ENCODE measurements at regions not wholly inside any gene's neighbourhood (a gene's known extent, or its start where the extent isn't known, plus 50 kb on each side); places are given as distances from the start of the nearest gene placed in this dataset.
"Not testable (repeated sequence)": the region's sequence is repeated elsewhere in the genome, so short reads cannot be mapped to it uniquely, and the experiment has no call there.

GRCh38 chrX:151042842-151043241, 59.7 kb downstream of the HMGB3 start:
- no peak overlapping the region for H3K27ac ChIP-seq
- no peak for TF ChIP-seq CTCF (conservative IDR thresholded peaks at IDR 0.05; ENCODE audit: low read depth)
- DNase-seq (ENCODE audit: low spot score), result no peak
- ChIA-PET CTCF (interaction anchor here (0.6 to 1.3 kb wide), 2 partner anchors 16 to 270 kb away, joined by 3 read pairs; no protein-coding TSS in a partner anchor), POLR2A (ENCODE audit: low non-redundant PET) (no interaction called here)

- CTCF ChIA-PET; H3K27ac ChIP-seq; POLR2A ChIA-PET (ENCODE audit: low non-redundant PET); DNase-seq (ENCODE audit: low spot score): not testable (repeated sequence)
Observed at GRCh38 chrX:151066373-151066772, 83.2 kb downstream of the HMGB3 start.

GRCh38 chrX:151073767-151074166, 90.6 kb downstream of the HMGB3 start:
- TF ChIP-seq CTCF (conservative IDR thresholded peaks at IDR 0.05; ENCODE audit: low read depth), result no peak
- ChIA-PET POLR2A (ENCODE audit: low non-redundant PET) (no interaction called here), CTCF (no interaction called here)
- no peak for DNase-seq (ENCODE audit: low spot score)
- no peak overlapping the region for H3K27ac ChIP-seq

- ChIA-PET POLR2A (ENCODE audit: low non-redundant PET) (interaction anchor here (0.5 kb wide), 1 partner anchor 213 kb away, joined by 9 read pairs; no protein-coding TSS in a partner anchor), CTCF (interaction anchor here (4.9 kb wide), 1 partner anchor 309 kb away, joined by 49 read pairs; no protein-coding TSS in a partner anchor)
- H3K27ac ChIP-seq, result no peak overlapping the region
- DNase-seq (ENCODE audit: low spot score), result no peak
- no peak for TF ChIP-seq CTCF (conservative IDR thresholded peaks at IDR 0.05; ENCODE audit: low read depth)
Observed at GRCh38 chrX:151081016-151081415, 95.4 kb upstream of the GPR50 start.

- CTCF ChIA-PET, result interaction anchor here (0.5 to 4.9 kb wide), 16 partner anchors 13 to 1734 kb away, joined by 3 to 49 read pairs (median 3); no protein-coding TSS in a partner anchor
- TF ChIP-seq CTCF (conservative IDR thresholded peaks at IDR 0.05; ENCODE audit: low read depth), result peak; percentile 88
- no peak overlapping the region for H3K27ac ChIP-seq
- peak; percentile 59 for DNase-seq (ENCODE audit: low spot score)
- POLR2A ChIA-PET (ENCODE audit: low non-redundant PET), result no interaction called here
Observed at GRCh38 chrX:151082077-151082948, 94.1 kb upstream of the GPR50 start.

GRCh38 chrX:151084454-151084853, 91.9 kb upstream of the GPR50 start:
- ChIA-PET POLR2A (ENCODE audit: low non-redundant PET) (no interaction called here), CTCF (interaction anchor here (4.9 kb wide), 1 partner anchor 312 kb away, joined by 49 read pairs; no protein-coding TSS in a partner anchor)
- TF ChIP-seq CTCF (conservative IDR thresholded peaks at IDR 0.05; ENCODE audit: low read depth), result no peak
- no peak overlapping the region for H3K27ac ChIP-seq
- no peak for DNase-seq (ENCODE audit: low spot score)

GRCh38 chrX:151085207-151085606, 91.2 kb upstream of the GPR50 start:
- no peak overlapping the region for H3K27ac ChIP-seq
- POLR2A ChIA-PET (ENCODE audit: low non-redundant PET), result no interaction called here
- TF ChIP-seq CTCF (conservative IDR thresholded peaks at IDR 0.05; ENCODE audit: low read depth), result no peak
- CTCF ChIA-PET, result interaction anchor here (4.9 kb wide), 1 partner anchor 313 kb away, joined by 49 read pairs; no protein-coding TSS in a partner anchor
- DNase-seq (ENCODE audit: low spot score), result no peak
